ENCODE measurements at regions not wholly inside any gene's neighbourhood (a gene's known extent, or its start where the extent isn't known, plus 50 kb on each side); places are given as distances from the start of the nearest gene placed in this dataset.
A peak's percentile ranks its signal among the peaks of the same experiment; 100 is the strongest.
"Not testable (repeated sequence)": the region's sequence is repeated elsewhere in the genome, so short reads cannot be mapped to it uniquely, and the experiment has no call there.

DNA sequence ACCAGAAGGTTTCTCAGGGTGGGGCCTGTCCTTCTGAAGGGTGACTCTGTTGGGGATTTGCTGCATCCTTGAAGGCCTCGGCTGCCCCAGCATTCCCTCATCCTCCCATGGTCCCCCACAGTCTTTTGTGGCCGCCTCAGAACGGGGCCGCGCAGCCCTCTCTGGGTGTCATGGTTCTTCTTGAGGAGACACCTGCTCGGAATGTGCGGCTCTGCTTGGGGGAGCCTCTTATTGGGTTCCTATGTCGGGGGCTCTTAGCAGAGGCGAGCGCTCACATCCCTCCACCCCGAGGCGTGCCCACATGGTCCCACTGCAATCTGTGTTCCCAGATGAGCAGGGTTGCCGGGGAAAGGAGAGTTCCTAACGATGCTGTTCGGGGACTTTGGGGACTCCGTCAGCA, 1008.4 kb downstream of the BRD1 start:
- H3K4me1 ChIP-seq: no peaks in the 10 kb centered on the region
- no peaks in the 10 kb centered on the region for H3K9me3 ChIP-seq
- peaks cover 0 to 51% (median 0%) of the 10 kb centered on the region in 7 donors for H3K27me3 ChIP-seq (replicated peaks in 1 of 7)
- no peak overlapping the region for H3K4me3 ChIP-seq
- H3K27ac ChIP-seq: no peak overlapping the region
- WGBS, 5 donors: 89 to 95% (median 93%) methylated on average over 12 to 16 of the region's 16 CpGs
- H3K36me3 ChIP-seq: no peaks in the 10 kb centered on the region
- peak; percentile 56 for DNase-seq
- TF ChIP-seq POLR2A (IDR thresholded peaks at IDR 0.05) (no peak), POLR2AphosphoS5 (IDR thresholded peaks at IDR 0.05) (no peak)
- TF ChIP-seq, protein P1, sequence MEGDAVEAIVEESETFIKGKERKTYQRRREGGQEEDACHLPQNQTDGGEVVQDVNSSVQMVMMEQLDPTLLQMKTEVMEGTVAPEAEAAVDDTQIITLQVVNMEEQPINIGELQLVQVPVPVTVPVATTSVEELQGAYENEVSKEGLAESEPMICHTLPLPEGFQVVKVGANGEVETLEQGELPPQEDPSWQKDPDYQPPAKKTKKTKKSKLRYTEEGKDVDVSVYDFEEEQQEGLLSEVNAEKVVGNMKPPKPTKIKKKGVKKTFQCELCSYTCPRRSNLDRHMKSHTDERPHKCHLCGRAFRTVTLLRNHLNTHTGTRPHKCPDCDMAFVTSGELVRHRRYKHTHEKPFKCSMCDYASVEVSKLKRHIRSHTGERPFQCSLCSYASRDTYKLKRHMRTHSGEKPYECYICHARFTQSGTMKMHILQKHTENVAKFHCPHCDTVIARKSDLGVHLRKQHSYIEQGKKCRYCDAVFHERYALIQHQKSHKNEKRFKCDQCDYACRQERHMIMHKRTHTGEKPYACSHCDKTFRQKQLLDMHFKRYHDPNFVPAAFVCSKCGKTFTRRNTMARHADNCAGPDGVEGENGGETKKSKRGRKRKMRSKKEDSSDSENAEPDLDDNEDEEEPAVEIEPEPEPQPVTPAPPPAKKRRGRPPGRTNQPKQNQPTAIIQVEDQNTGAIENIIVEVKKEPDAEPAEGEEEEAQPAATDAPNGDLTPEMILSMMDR (IDR thresholded peaks at IDR 0.05 in 8 of 11, conservative IDR thresholded peaks at IDR 0.05 in 3 of 11): no peak
- intact Hi-C loops (cut with DNase I; ENCODE audit: low total_unique reads): no loop called here

GRCh38 chr22:48817491-48817890, 1010.2 kb downstream of the BRD1 start:
- WGBS, 5 donors: 87 to 93% (median 89%) methylated on average over 10 of the region's 10 CpGs
- H3K4me3 ChIP-seq; intact Hi-C loops (cut with DNase I; ENCODE audit: low total_unique reads): not testable (repeated sequence)

GRCh38 chr22:48811885-48812284, 1015.8 kb downstream of the BRD1 start:
- intact Hi-C loops (cut with DNase I; ENCODE audit: low total_unique reads): no loop called here
- WGBS, 5 donors: 71 to 84% (median 73%) methylated on average over 7 of the region's 7 CpGs
- no peaks in the 10 kb centered on the region for H3K36me3 ChIP-seq
- no peaks in the 10 kb centered on the region for H3K4me1 ChIP-seq
- TF ChIP-seq POLR2A (IDR thresholded peaks at IDR 0.05) (no peak), POLR2AphosphoS5 (IDR thresholded peaks at IDR 0.05) (no peak)
- TF ChIP-seq, protein P1 (IDR thresholded peaks at IDR 0.05 in 8 of 11, conservative IDR thresholded peaks at IDR 0.05 in 3 of 11): no peak
- peaks cover 0 to 14% (median 0%) of the 10 kb centered on the region in 7 donors for H3K27me3 ChIP-seq (replicated peaks in 1 of 7)
- no peaks in the 10 kb centered on the region for H3K9me3 ChIP-seq
- H3K27ac ChIP-seq: no peak overlapping the region
- H3K4me3 ChIP-seq: no peak overlapping the region
- no peak for DNase-seq

More at GRCh38 chr22:48817491-48817890, 1010.2 kb downstream of the BRD1 start:
- peaks cover 0 to 36% (median 0%) of the 10 kb centered on the region in 7 donors for H3K27me3 ChIP-seq (replicated peaks in 1 of 7)
- not testable (repeated sequence) for H3K27ac ChIP-seq, H3K9me3 ChIP-seq, H3K4me1 ChIP-seq, H3K36me3 ChIP-seq
- DNase-seq: peak; percentile 33

GRCh38 chr22:48808038-48808960, 1019.4 kb downstream of the BRD1 start:
- 71 to 99% (median 83%) methylated on average over 4 to 7 of the region's 7 CpGs for WGBS, 5 donors
- Histone ChIP-seq H3K27me3 (replicated peaks in 1 of 7) (peaks cover 0 to 36% (median 0%) of the 10 kb centered on the region in 7 donors), H3K27ac (no peak overlapping the region), H3K9me3 (no peaks in the 10 kb centered on the region), H3K36me3 (no peaks in the 10 kb centered on the region), H3K4me1 (no peaks in the 10 kb centered on the region), H3K4me3 (no peak overlapping the region)
- intact Hi-C loops (cut with DNase I; ENCODE audit: low total_unique reads): no loop called here
- peak; percentile 47 for DNase-seq
- TF ChIP-seq POLR2AphosphoS5 (IDR thresholded peaks at IDR 0.05) (no peak), POLR2A (IDR thresholded peaks at IDR 0.05) (no peak)
- TF ChIP-seq, protein P1 (IDR thresholded peaks at IDR 0.05 in 8 of 11, conservative IDR thresholded peaks at IDR 0.05 in 3 of 11): no peak

All from spleen (tissue), 11 donors.